GM12875 (cell line): ENCODE measurements at regions not wholly inside any gene's neighbourhood (a gene's known extent, or its start where the extent isn't known, plus 50 kb on each side); places are given as distances from the start of the nearest gene placed in this dataset.

Experiments
- H3K4me3 ChIP-seq: one replicate; pipeline ENCODE4 v1.5.1; 2011; ENCODE audit warnings: low read depth, low read length, control low read depth
- TF ChIP-seq, protein P1 (sequence below): IDR thresholded peaks from 2 replicates; pipeline ENCODE4 v1.5.1; 2011; ENCODE audit warnings: low read depth, mild to moderate bottlenecking, control low read depth, inconsistent platforms, low read length, moderate library complexity, borderline replicate concordance; ENCODE audit not compliant: insufficient read depth

DNA sequence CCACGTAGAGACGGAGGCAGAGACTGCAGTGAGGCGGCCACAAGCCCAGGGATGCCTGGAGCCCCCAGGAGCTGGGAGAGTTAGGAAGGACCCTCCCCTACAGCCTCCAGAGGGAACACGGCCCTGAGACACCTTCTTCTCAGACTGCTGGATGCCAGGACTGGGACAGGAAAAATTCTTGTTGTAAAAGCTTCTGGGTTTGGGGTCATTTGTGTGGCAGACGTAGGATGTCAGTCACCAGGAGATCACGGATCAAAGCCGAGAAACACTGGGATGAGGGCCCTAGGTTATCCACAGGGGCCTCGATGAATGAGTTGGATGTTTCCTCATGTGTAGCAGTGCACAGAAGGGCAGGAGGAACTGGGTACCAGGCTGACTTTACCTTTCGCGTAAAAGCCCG is 163.7 kb downstream of the SHOX start:
- TF ChIP-seq, protein P1, sequence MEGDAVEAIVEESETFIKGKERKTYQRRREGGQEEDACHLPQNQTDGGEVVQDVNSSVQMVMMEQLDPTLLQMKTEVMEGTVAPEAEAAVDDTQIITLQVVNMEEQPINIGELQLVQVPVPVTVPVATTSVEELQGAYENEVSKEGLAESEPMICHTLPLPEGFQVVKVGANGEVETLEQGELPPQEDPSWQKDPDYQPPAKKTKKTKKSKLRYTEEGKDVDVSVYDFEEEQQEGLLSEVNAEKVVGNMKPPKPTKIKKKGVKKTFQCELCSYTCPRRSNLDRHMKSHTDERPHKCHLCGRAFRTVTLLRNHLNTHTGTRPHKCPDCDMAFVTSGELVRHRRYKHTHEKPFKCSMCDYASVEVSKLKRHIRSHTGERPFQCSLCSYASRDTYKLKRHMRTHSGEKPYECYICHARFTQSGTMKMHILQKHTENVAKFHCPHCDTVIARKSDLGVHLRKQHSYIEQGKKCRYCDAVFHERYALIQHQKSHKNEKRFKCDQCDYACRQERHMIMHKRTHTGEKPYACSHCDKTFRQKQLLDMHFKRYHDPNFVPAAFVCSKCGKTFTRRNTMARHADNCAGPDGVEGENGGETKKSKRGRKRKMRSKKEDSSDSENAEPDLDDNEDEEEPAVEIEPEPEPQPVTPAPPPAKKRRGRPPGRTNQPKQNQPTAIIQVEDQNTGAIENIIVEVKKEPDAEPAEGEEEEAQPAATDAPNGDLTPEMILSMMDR = no peak
- H3K4me3 ChIP-seq = no peak overlapping the region

DNA sequence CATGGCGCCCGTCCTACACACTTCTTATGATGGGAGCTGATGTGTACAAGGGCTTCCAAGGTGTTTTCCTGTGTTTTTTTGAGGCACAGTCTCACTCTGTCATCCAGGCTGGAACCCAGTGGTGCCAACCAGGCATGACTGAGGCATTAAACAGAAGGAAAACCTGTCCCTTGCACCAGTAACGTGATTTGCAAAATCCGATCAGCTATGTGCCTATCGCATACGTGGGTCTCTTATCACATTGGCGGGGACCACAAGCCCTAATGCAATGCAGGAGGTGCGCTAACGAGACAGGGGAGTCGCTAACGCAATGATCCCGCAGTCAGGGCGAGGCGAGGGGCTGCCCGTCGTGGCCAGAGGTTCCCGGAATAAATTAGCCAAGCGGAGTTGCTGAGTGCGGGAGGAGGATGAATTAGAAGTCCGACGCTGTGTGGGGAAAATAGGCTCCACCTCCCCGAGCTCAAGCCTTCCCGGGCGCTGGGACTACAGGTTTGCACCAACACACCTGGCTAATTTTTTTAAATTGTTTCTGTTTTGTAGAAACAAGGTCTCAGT is 162.7 kb downstream of the SHOX start:
- no peak overlapping the region for H3K4me3 ChIP-seq
- TF ChIP-seq, protein P1 = no peak

DNA sequence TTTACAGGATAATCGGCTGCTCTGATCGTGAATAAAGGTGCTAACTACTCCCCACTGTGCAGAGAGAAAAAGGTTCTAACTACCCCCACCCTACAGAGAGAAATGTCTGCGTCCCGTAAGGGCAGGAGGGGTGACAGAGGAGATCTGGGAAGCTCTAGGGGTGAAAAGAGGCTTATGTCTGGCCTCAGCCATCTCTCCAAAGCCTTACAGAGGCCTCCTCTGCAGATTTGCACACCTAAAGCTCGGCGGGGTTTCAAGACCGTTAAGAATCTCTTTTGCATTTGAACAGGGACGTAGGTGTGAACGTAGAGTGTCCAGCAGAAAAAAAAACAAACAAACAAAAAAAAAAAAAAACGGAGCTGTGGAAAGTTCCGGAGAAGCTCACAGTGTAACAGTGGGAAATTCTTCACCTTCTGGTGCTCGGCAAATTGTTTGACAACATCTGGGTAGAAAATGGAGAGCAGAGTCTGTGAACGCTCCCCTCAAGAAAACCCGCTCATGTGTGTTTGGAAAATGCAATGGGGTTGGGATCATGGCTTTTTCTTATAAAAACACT is 161.0 kb downstream of the SHOX start:
- TF ChIP-seq, protein P1 = no peak
- H3K4me3 ChIP-seq = no peak overlapping the region

DNA sequence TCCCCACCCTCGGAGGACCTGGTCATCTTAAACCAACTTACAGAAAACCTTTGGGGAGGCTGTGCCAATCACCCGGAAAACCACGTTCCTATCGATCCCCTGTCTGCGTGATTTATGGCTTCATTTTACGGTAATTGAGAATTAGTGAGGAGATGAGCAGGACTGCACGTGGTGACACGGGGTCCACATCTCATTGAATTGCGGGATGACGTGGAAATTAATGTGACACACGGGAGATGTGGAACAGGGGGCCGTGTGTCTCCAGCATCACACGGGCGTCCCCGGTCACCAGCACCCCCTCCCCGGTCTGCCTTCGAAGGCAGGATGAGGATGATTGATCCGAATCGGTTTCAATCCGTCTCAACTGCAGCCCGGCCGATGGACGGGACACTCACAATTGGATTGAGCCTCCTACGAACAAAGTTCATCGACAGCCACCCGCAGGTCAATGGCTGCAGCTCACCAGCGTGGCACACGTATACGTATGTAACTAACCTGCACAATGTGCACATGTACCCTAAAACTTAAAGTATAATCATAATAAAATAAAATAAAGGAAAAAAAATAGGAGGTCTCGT is 160.3 kb downstream of the SHOX start:
- TF ChIP-seq, protein P1 = no peak
- H3K4me3 ChIP-seq = no peak overlapping the region

DNA sequence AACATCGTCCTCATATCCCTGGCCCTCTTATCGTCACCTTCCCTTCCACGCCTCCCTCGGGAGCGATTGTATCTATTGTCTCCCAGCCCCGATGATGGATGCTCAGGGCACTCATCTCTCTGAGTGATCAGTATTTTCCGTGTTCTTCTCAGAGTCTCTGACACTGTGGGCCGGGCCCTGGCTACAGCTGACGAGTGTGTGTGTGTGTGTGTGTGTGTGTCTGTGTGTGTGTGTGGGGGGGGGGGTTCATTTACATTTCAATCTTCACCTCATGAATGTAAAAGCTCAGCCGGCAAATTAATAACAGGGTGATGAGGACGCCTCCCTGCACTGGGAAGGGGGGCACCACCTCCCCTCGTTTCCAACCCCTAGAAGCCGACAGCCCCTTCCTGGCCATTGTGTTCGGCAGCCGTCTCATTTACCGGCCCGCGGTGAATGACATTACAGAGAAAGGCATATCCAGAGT is 159.5 kb downstream of the SHOX start:
- TF ChIP-seq, protein P1 = no peak
- no peak overlapping the region for H3K4me3 ChIP-seq

DNA sequence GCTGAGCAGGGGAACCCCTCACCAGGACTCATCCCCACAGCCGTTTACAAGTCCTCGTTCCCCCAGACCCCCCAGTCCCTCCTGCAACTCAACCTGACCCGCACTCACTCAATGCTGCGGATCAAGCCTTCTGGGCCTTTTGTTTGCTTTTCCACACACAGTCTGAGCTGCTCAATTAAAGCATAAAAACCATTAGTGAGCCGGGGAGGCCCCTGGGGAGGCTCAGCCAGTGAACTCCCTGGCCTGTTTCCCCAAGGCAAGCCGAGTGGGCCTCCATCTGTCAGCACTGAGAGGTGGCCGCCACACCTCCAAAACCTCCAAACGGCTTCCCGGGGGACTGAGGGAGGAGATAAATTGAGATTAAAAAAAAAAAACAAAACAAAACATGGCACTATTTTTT is 158.5 kb downstream of the SHOX start:
- TF ChIP-seq, protein P1 = no peak
- H3K4me3 ChIP-seq = no peak overlapping the region

DNA sequence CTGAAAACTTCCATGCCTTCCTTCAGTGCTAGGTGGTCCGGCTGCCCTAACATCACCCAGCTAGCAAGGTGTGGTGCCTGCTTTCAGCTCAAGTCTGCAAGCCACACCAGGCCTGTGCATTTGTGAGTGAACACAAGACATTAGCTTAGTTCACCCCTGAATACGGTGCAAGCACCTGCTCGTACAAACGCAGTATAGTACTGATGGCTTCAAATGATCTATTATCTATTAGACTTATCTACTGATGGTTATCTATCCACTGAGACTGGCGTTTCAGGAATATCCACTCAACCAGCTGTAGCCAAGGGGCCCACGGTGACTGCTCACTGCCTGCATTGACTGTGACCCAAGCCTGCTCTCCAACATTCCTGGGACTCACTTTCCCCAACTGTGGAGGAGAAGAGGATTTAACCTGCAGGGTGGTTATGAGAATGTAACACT is 155.9 kb downstream of the SHOX start:
- TF ChIP-seq, protein P1 = no peak
- H3K4me3 ChIP-seq = no peak overlapping the region
